ENCODE measurements at regions not wholly inside any gene's neighbourhood (a gene's known extent, or its start where the extent isn't known, plus 50 kb on each side); places are given as distances from the start of the nearest gene placed in this dataset.

- Histone ChIP-seq H3K9me3 (no peaks in the 10 kb centered on the region), H3K27me3 (no peaks in the 10 kb centered on the region), H3K27ac (no peak overlapping the region), H3K4me3 (no peak overlapping the region), H3K4me1 (no peaks in the 10 kb centered on the region), H3K36me3 (no peaks in the 10 kb centered on the region)
- no peak for DNase-seq (ENCODE audit: low spot score in 2 of 2)
- TF ChIP-seq POLR2AphosphoS5 (IDR thresholded peaks at IDR 0.05) (no peak), CTCF (IDR thresholded peaks at IDR 0.05) (no peak), POLR2A (IDR thresholded peaks at IDR 0.05) (no peak)
- intact Hi-C loops (cut with DNase I; ENCODE audit: low total_unique reads), result no loop called here
Measured at GRCh38 chr3:73867524-73867923, 242.8 kb upstream of the PDZRN3 start.

GRCh38 chr3:73866846-73867245 lies 242.1 kb upstream of the PDZRN3 start:
- intact Hi-C loops (cut with DNase I; ENCODE audit: low total_unique reads), result no loop called here
- H3K9me3 ChIP-seq, result no peaks in the 10 kb centered on the region
- H3K4me1 ChIP-seq, result no peaks in the 10 kb centered on the region
- no peak overlapping the region for H3K4me3 ChIP-seq
- H3K36me3 ChIP-seq, result no peaks in the 10 kb centered on the region
- TF ChIP-seq CTCF (IDR thresholded peaks at IDR 0.05) (no peak), POLR2AphosphoS5 (IDR thresholded peaks at IDR 0.05) (no peak), POLR2A (IDR thresholded peaks at IDR 0.05) (no peak)
- no peaks in the 10 kb centered on the region for H3K27me3 ChIP-seq
- DNase-seq (ENCODE audit: low spot score in 2 of 2), result no peak
- H3K27ac ChIP-seq, result no peak overlapping the region

GRCh38 chr3:73863546-73864079 lies 238.9 kb upstream of the PDZRN3 start:
- H3K9me3 ChIP-seq, result no peaks in the 10 kb centered on the region
- H3K36me3 ChIP-seq, result no peaks in the 10 kb centered on the region
- H3K4me1 ChIP-seq, result no peaks in the 10 kb centered on the region
- intact Hi-C loops (cut with DNase I; ENCODE audit: low total_unique reads), result no loop called here
- no peak overlapping the region for H3K27ac ChIP-seq
- no peaks in the 10 kb centered on the region for H3K27me3 ChIP-seq
- no peak overlapping the region for H3K4me3 ChIP-seq
- DNase-seq (ENCODE audit: low spot score in 2 of 2), result no peak
- TF ChIP-seq CTCF (IDR thresholded peaks at IDR 0.05), result no peak
- TF ChIP-seq POLR2A (IDR thresholded peaks at IDR 0.05), result no peak
- no peak for TF ChIP-seq POLR2AphosphoS5 (IDR thresholded peaks at IDR 0.05)

DNA sequence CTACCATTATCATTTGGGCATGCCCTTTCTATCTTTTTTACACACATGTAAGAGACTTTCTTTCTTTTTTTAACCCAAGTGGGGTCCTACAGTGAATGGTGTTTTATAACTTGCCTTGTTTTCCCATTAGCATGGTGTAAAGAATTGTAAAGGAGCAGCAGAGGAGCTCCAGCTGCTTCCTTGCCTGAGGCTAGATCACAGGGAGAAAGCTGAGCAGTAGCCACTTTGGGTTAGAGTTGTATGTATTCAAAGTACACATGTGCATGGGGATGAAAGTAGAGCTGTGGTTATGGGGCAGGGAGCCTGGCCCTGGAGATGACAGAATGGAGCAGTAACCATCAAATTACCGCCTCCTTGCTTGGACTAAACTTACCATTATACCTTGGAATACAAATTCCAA lies 231.1 kb upstream of the PDZRN3 start:
- Histone ChIP-seq H3K4me1 (no peaks in the 10 kb centered on the region), H3K4me3 (no peak overlapping the region), H3K9me3 (no peaks in the 10 kb centered on the region), H3K27me3 (no peaks in the 10 kb centered on the region), H3K36me3 (no peaks in the 10 kb centered on the region), H3K27ac (no peak overlapping the region)
- DNase-seq (ENCODE audit: low spot score in 2 of 2), result no peak
- intact Hi-C loops (cut with DNase I; ENCODE audit: low total_unique reads), result no loop called here
- no peak for TF ChIP-seq POLR2A (IDR thresholded peaks at IDR 0.05)
- TF ChIP-seq POLR2AphosphoS5 (IDR thresholded peaks at IDR 0.05), result no peak
- no peak for TF ChIP-seq CTCF (IDR thresholded peaks at IDR 0.05)

DNA sequence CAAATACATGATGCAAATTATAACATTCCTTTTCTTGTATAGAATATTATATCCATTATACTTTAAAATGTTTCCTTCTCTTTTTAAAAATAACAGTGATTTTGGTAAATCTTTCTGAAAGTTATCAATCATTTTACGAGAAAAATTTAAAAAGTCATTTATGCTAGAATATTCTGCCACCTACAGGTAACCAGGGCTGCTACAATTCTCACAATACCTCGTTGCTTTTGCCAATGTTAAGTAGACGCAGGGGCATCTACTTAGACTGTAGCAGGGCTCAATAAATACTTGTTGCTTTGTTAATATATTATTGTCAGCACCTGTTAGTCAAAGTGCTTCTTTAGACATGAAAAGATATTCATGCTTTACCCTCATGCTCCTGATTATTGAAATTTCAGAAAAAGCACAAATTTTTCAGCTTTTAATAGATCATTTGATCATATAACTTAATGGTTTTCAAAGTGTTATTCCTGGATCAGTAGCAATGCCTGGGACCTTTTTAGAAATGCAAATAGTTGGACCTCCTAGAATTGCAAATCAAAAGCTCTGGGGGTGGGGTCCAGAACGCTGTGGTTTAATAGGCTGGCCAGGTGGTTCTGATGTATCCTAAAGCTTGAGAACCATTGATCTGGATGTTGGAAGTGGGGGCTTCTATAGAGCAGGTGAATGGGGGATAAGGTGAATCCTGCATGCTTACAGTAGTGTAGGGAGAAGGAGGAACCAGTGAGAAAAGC lies 223.6 kb upstream of the PDZRN3 start:
- TF ChIP-seq CTCF (IDR thresholded peaks at IDR 0.05) (peak; percentile 41 to 63 (median 59)), POLR2AphosphoS5 (IDR thresholded peaks at IDR 0.05) (no peak)
- H3K36me3 ChIP-seq, result no peaks in the 10 kb centered on the region
- no peak overlapping the region for H3K27ac ChIP-seq
- H3K4me1 ChIP-seq, result no peaks in the 10 kb centered on the region
- no peak for DNase-seq (ENCODE audit: low spot score in 2 of 2)
- intact Hi-C loops (cut with DNase I; ENCODE audit: low total_unique reads), result no loop called here
- H3K9me3 ChIP-seq, result no peaks in the 10 kb centered on the region
- H3K27me3 ChIP-seq, result no peaks in the 10 kb centered on the region
- H3K4me3 ChIP-seq, result no peak overlapping the region

Data from breast epithelium (tissue), 4 donors.